GM10248 (cell line): ENCODE measurements at regions not wholly inside any gene's neighbourhood (a gene's known extent, or its start where the extent isn't known, plus 50 kb on each side); places are given as distances from the start of the nearest gene placed in this dataset.

Experiments used
- CTCF ChIA-PET: fragments of 300-600 bp; sonication (Branson Sonifier 250); formaldehyde crosslinking; extraction: SDS; loops from one replicate; lab custom pipeline; 2021; ENCODE audit warnings: antibody characterized with exemption; lab: Yijun Ruan, JAX
- POLR2A ChIA-PET: fragments of 350-650 bp; sonication (Branson Sonifier 250); formaldehyde crosslinking; extraction: SDS; loops from one replicate; lab custom pipeline; 2020; ENCODE audit warnings: antibody characterized with exemption; lab: Yijun Ruan, JAX
- DNase-seq: peaks from one replicate; pipeline ENCODE4 v3.0.0; 2012; ENCODE audit errors: extremely low spot score
- TF ChIP-seq, protein P1 (sequence below): IDR thresholded peaks from 2 replicates; pipeline ENCODE4 v1.5.1; 2012; ENCODE audit warnings: mild to moderate bottlenecking, low read depth; ENCODE audit errors: extremely low read depth, missing control alignments, control extremely low read depth

DNA sequence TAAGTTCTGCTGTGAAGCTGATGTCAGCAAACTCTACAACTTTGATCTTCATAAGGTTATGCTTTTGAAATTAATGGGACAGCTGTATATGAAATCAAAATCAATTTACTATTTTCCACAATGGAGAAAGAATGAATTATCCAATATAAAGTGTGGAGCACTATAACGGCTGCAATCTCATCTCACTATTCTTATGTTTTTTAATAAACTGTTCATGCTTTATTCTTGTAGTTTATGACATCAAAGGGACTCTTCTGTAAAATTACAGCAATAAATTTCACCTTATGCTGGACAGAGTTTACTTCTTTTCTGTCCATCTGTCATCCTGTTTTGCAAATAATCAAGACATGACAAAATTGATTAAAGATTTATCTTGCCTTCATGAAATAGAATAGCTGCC lies 192.5 kb downstream of the TECRL start:
- DNase-seq = no peak
- ChIA-PET CTCF (no interaction called here), POLR2A (no interaction called here)
- TF ChIP-seq, protein P1, sequence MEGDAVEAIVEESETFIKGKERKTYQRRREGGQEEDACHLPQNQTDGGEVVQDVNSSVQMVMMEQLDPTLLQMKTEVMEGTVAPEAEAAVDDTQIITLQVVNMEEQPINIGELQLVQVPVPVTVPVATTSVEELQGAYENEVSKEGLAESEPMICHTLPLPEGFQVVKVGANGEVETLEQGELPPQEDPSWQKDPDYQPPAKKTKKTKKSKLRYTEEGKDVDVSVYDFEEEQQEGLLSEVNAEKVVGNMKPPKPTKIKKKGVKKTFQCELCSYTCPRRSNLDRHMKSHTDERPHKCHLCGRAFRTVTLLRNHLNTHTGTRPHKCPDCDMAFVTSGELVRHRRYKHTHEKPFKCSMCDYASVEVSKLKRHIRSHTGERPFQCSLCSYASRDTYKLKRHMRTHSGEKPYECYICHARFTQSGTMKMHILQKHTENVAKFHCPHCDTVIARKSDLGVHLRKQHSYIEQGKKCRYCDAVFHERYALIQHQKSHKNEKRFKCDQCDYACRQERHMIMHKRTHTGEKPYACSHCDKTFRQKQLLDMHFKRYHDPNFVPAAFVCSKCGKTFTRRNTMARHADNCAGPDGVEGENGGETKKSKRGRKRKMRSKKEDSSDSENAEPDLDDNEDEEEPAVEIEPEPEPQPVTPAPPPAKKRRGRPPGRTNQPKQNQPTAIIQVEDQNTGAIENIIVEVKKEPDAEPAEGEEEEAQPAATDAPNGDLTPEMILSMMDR = no peak

DNA sequence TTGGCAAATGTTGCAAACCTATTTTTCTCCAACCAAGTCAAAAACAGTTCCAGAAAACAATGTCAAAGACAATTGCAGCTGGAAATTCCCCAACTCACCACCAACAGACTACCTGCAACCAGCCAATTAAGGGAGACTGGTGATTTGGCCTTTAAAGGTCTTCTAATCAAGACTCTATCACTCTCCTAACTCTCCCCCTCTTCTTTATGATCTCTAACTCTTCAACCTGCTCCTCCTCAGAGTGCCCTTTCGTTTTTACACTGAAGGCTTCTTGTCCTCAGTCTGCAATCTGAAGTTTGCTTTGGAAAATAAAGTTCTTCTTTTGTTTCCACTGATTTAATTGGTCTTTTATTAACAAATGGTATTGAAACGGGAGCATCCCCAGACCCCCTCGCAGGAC lies 203.9 kb downstream of the TECRL start:
- POLR2A ChIA-PET = no interaction called here
- CTCF ChIA-PET = no interaction called here
- DNase-seq = no peak
- TF ChIP-seq, protein P1 = no peak

DNA sequence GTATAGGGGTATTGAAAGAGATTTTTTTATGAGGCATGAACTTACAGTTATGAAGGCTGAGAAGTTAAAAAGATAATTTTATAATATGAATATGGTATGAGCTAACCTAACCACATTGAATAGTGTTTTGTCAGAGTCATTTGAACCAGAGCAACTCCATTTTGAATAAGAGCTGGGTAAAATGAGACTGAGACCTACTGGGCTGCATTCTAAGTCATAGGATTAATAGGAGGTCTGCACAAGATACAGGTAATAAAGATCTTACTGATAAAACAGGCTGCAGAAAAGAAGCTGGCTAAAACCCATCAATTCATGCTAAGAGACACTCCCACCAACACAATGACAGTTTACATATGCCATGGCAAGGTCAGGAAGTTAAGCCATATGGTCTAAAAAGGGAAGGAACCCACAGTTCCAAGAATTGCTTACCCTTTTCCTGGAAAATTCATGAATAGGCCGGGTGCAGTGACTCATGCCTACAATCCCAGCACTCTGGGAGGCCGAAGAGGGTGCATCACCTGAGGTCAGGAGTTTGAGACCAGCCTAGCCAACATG lies 209.2 kb downstream of the TECRL start:
- POLR2A ChIA-PET = no interaction called here

DNA sequence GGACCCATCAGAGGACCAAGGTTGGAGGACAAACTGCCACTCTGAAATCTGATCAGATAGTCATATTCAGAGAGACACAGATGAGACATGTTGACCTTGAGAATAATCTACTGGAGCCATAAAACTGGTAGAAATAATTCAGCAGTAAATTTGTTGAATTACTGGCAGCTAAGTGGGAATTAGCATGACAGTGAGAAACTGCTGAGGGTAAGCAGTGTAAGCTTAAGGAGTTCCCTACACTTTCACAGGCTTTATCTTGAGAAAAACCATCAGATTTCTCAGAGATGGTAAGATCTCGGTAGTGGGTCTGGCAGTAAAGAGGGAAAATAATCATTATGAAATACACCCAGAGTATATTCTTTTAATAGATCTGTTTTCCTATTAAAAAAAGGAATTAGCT lies 213.7 kb downstream of the TECRL start:
- POLR2A ChIA-PET = no interaction called here
- TF ChIP-seq, protein P1 = no peak
- CTCF ChIA-PET = interaction anchor here (1.1 kb wide), 1 partner anchor 29 kb away, joined by 3 read pairs; no protein-coding TSS in a partner anchor
- no peak for DNase-seq

More for the DNA sequence above, 209.2 kb downstream of the TECRL start:
- CTCF ChIA-PET = no interaction called here
- TF ChIP-seq, protein P1 = no peak
- DNase-seq = no peak

DNA sequence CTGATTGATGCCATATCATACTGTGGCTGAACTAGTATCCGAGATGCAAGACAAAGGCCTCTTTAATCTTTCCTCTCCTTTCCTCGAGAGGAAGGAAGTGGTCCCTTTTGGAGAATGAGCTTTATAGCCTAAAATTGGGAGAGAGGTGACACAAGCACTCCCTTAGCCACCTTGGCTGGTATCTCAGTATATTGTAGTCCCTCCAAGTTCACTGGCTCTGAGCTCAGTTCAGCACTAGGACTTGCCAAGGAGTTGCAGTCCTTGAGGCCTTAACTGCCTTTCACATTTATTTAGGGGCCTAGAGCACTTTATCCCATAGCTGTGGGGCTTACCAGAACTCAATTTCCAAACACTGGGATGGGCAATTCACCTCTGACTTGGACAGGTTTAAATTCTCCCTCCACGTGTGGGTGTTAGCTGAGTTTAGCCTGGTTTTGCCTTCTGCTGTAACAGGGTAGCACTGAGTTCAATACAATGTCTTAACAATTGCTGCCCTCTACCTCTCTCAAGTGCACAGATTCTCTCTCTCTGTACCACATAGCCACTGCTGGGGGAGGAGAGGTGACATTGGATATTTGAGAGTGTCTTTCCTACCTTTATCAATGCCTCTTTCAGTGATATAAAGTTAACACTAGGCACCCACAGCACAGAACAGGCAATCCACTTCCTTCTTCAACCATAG lies 216.4 kb downstream of the TECRL start:
- CTCF ChIA-PET = no interaction called here
- POLR2A ChIA-PET = no interaction called here
- no peak for DNase-seq
- TF ChIP-seq, protein P1 = no peak

DNA sequence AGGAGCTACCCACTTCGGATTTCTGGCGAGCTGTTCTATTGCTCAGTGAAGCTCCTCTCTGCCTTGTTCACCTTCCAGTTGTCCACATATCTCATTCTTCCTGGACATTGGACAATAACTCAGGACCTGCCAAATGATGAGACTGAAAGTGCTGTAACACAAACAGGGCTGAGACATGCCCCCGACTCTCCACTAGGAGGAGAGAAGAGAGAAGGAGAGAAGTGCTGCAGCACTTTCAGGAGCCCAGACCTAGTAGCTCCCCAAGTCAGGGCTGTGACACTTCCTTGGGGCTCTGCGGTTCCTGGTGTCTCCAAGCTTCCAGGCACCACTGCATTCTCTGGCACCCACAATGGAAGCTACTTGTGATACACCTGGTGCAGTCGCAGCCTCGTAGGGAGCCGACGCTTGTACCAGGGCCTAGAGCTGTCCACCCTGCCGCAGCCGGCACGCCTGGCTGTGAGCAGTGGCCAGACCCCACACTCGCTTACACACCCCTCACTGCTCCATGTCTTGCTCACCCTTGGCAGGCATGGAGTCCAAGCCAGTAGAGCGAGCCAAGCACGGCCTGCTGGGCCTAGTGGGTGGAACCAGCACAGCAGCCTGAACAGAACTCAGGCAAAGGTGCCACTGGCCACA lies 234.9 kb downstream of the TECRL start:
- ChIA-PET CTCF (interaction anchor here (0.9 to 1.5 kb wide), 5 partner anchors 9 to 365 kb away, joined by 3 read pairs; no protein-coding TSS in a partner anchor), POLR2A (no interaction called here)
- TF ChIP-seq, protein P1 = no peak
- DNase-seq = no peak
